Daoy (cell line): ENCODE measurements at regions not wholly inside any gene's neighbourhood (a gene's known extent, or its start where the extent isn't known, plus 50 kb on each side); places are given as distances from the start of the nearest gene placed in this dataset.
"Not testable (repeated sequence)": the region's sequence is repeated elsewhere in the genome, so short reads cannot be mapped to it uniquely, and the experiment has no call there.

ENCODE experiments used
- DNase-seq: peaks from one replicate; pipeline ENCODE4 v3.0.0-alpha.2; 2015; ENCODE audit warnings: low read depth

- peak; percentile 54 for DNase-seq
These were observed 742.5 kb downstream of the SPATA31A1 start for GRCh38 chr9:40097992-40098391.

GRCh38 chr9:40106003-40106782 lies 750.7 kb downstream of the SPATA31A1 start:
- peak; percentile 11 for DNase-seq

- not testable (repeated sequence) for DNase-seq
These were observed 751.3 kb downstream of the SPATA31A1 start for GRCh38 chr9:40106783-40107248.

GRCh38 chr9:40107251-40107650 lies 751.8 kb downstream of the SPATA31A1 start:
- not testable (repeated sequence) for DNase-seq

GRCh38 chr9:40108465-40108864 lies 753.0 kb downstream of the SPATA31A1 start:
- not testable (repeated sequence) for DNase-seq

GRCh38 chr9:40110751-40111150 lies 755.3 kb downstream of the SPATA31A1 start:
- DNase-seq: not testable (repeated sequence)

GRCh38 chr9:40111571-40111970 lies 756.1 kb downstream of the SPATA31A1 start:
- not testable (repeated sequence) for DNase-seq

- DNase-seq: not testable (repeated sequence)
These were observed 775.1 kb downstream of the SPATA31A1 start for GRCh38 chr9:40130598-40130997.

- DNase-seq: not testable (repeated sequence)
These were observed 813.7 kb downstream of the SPATA31A1 start for GRCh38 chr9:40169204-40169603.

GRCh38 chr9:40173316-40173715 lies 817.8 kb downstream of the SPATA31A1 start:
- DNase-seq: not testable (repeated sequence)

GRCh38 chr9:40174035-40174434 lies 818.6 kb downstream of the SPATA31A1 start:
- not testable (repeated sequence) for DNase-seq

GRCh38 chr9:40177403-40177802 lies 821.9 kb downstream of the SPATA31A1 start:
- peak; percentile 59 for DNase-seq

- DNase-seq: not testable (repeated sequence)
These were observed 835.9 kb downstream of the SPATA31A1 start for GRCh38 chr9:40191403-40191802.

GRCh38 chr9:40192162-40192561 lies 836.7 kb downstream of the SPATA31A1 start:
- DNase-seq: not testable (repeated sequence)

GRCh38 chr9:40196165-40196714 lies 840.8 kb downstream of the SPATA31A1 start:
- DNase-seq: peak; percentile 11

- DNase-seq: not testable (repeated sequence)
These were observed 841.3 kb downstream of the SPATA31A1 start for GRCh38 chr9:40196803-40197202.

GRCh38 chr9:40221596-40222233 lies 866.2 kb downstream of the SPATA31A1 start:
- DNase-seq: not testable (repeated sequence)

GRCh38 chr9:40222617-40223200 lies 867.2 kb downstream of the SPATA31A1 start:
- DNase-seq: not testable (repeated sequence)

- not testable (repeated sequence) for DNase-seq
These were observed 867.9 kb downstream of the SPATA31A1 start for GRCh38 chr9:40223353-40223752.
